GM11168 (cell line): ENCODE measurements at regions not wholly inside any gene's neighbourhood (a gene's known extent, or its start where the extent isn't known, plus 50 kb on each side); places are given as distances from the start of the nearest gene placed in this dataset.

Experiments
- in situ Hi-C: fragments of 300-500 bp; cut with MboI; formaldehyde crosslinking; loops from one replicate; pipeline ENCODE4 v1.12.0; 2022; ENCODE audit warnings: low sequenced_read_pairs; ENCODE audit not compliant: unreplicated experiment

- in situ Hi-C loops: no loop called here
Measured at GRCh38 chr5:128591598-128592455, 53.8 kb upstream of the FBN2 start.

GRCh38 chr5:128596071-128596470, 58.0 kb upstream of the FBN2 start:
- in situ Hi-C loops: no loop called here

GRCh38 chr5:128597156-128597555, 59.1 kb upstream of the FBN2 start:
- in situ Hi-C loops: no loop called here

- in situ Hi-C loops: no loop called here
Measured at GRCh38 chr5:128613128-128613527, 75.1 kb upstream of the FBN2 start.

- in situ Hi-C loops: no loop called here
Measured at GRCh38 chr5:128613766-128614165, 75.7 kb upstream of the FBN2 start.

- in situ Hi-C loops: no loop called here
Measured at GRCh38 chr5:128615578-128615977, 77.5 kb upstream of the FBN2 start.

- in situ Hi-C loops: no loop called here
Measured at GRCh38 chr5:128626536-128627090, 88.6 kb upstream of the FBN2 start.

- in situ Hi-C loops: no loop called here
Measured at GRCh38 chr5:128627939-128628338, 89.9 kb upstream of the FBN2 start.

DNA sequence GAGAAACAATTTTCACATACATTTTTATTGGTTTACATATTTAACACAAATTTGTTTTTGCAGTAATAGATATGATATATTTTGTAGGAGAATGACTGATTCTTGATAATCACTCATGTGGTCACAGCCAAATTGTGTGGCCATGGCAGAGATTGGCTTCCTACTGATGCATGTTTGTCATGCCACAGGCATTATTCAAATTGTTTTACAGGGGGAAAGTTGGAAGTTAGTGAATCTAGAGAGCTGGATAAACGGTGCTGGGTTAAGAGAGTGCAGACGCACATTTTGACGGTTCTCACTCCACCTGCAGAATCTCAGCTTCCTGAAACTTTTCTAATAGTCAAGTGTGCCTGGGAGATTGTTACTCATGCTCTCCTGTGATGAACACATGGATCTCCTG, 91.1 kb upstream of the FBN2 start:
- in situ Hi-C loops: no loop called here

DNA sequence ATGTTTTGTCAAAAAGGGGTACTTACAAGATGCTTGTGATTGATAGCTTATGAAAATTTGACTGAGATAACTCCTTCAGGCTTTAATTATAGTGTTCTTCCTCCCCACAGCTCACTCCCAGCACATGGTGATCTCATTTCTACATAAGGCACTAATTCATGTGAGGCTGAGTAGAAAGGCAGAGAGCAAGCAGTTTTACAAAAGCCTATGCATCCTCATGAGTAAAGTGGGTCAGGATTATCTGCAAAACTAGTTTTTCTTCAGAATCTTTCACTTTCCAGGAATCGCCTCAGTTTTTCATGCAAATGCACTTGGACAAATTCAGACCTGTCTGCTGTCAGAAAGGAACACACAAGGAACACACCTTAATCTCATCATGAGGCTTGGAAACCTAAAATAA, 92.1 kb upstream of the FBN2 start:
- in situ Hi-C loops: no loop called here

GRCh38 chr5:128631771-128632170, 93.7 kb upstream of the FBN2 start:
- in situ Hi-C loops: no loop called here

GRCh38 chr5:128632264-128632663, 94.2 kb upstream of the FBN2 start:
- in situ Hi-C loops: no loop called here

- in situ Hi-C loops: no loop called here
Measured at GRCh38 chr5:128633901-128634300, 95.9 kb upstream of the FBN2 start.

DNA sequence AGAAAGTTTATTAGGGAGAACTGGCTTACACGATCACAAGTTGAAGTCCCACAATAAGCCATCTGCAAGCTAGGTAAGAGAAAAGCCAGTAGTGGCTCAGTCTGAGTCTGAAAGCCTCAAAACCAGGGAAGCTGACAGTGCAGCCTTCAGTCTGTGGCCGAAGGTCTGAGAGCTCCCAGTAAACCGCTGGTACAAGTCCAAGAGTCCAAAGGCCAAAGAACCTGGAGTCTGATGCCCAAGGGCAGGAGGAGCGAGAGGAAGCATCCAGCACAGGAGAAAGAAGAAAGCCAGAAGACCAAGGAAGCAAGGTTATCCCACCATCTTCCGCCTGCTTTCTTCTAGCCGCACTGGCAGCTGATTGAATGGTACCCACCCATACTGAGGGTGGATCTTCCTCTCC, 97.3 kb upstream of the FBN2 start:
- in situ Hi-C loops: no loop called here

DNA sequence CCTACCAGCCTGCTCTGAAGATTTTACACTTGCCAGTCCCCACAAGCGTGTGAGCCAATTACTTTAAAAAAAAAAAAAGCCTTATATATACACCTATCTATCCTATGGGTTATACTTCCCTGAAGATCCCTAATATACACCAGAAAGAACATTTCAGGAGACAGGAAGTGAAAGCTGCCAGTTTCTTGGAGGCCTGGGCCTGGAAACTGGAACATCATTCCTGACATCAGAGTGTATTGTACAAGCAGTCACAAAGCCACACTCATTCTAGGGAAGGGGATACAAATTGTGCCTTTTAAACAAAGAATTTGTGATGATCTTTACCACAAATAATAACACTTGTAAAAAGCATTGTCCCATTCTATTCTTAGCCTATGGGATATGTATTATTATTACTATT, 98.3 kb upstream of the FBN2 start:
- in situ Hi-C loops: no loop called here

DNA sequence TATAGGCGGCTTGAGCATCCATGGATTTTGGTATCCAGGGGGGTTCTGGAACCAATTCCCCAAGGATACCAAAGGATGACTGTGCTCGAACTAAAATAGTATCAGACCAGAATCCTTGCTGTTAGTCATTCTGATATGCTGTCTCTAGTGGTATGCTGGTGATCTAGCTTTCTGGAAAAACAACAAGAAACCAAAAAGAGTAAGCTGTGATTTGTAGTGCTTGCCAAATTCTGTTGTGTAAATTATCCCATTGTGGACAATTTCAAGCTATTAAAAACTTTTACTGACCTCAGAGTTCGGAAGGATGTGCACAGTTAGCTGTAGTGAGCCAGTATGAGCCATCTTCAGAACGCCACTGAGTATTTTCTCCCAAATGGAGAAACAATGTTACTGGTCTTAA, 99.0 kb upstream of the FBN2 start:
- in situ Hi-C loops: no loop called here

GRCh38 chr5:128641861-128642260, 103.8 kb upstream of the FBN2 start:
- in situ Hi-C loops: no loop called here

GRCh38 chr5:128644863-128645262, 106.8 kb upstream of the FBN2 start:
- in situ Hi-C loops: no loop called here

DNA sequence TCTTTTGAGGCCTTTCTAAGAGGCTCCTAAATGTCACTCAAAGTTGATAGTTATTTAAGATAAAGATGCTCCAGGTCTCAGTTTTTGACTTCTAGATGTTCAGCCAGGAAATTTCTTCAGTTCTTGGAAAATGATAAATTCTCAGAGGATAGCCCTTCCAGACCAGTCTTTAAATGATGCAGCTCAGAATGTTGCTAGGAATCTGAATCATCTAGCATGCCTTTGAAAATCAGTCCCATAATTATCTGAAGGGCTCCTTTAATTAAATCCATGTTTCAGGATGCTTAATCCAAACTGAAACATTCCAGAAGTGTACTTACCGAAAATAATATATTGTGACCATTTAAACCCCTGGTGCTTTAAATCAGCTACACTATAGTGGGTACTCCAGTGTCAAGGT, 107.5 kb upstream of the FBN2 start:
- in situ Hi-C loops: no loop called here

DNA sequence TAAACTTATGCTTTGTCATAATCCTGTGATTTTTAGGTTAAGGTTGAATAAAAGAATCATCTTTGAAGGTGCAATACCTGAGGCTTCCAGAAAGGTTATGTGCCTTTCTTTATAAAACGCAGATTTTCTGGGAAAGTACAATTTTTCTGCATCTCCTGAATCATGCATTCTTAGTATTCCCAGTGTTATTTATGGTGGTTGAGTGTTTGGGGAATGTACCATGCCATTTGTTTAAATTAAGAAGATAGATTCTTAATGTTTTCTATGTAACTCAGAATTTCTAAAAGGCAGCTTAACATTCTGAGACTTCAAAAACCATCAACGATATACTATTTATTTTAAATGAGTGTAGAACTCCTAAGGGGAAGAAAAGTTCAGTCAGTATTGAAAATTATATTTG, 108.1 kb upstream of the FBN2 start:
- in situ Hi-C loops: no loop called here

GRCh38 chr5:128649192-128649591, 111.1 kb upstream of the FBN2 start:
- in situ Hi-C loops: no loop called here

GRCh38 chr5:128662997-128663396, 125.0 kb upstream of the FBN2 start:
- in situ Hi-C loops: no loop called here
